Fibroblast of skin of left biceps (primary cell): ENCODE measurements at regions not wholly inside any gene's neighbourhood (a gene's known extent, or its start where the extent isn't known, plus 50 kb on each side); places are given as distances from the start of the nearest gene placed in this dataset.
"Not testable (repeated sequence)": the region's sequence is repeated elsewhere in the genome, so short reads cannot be mapped to it uniquely, and the experiment has no call there.

Source experiments
- DNase-seq, 2 experiments: peaks; one replicate each; pipeline ENCODE4 v3.0.0-alpha.2; 2013; ENCODE audit warnings: low read depth in 2 of 2

GRCh38 chr13:54706336-54706735, 1677.7 kb downstream of the OLFM4 start:
- DNase-seq, result no peak

GRCh38 chr13:54709546-54709945, 1680.9 kb downstream of the OLFM4 start:
- DNase-seq, result no peak

- DNase-seq, result no peak
These were observed 1705.0 kb downstream of the OLFM4 start for GRCh38 chr13:54733639-54734038.

- not testable (repeated sequence) for DNase-seq
These were observed 1708.6 kb downstream of the OLFM4 start for GRCh38 chr13:54737211-54737610.

GRCh38 chr13:54742984-54743383, 1714.4 kb downstream of the OLFM4 start:
- no peak for DNase-seq

- no peak for DNase-seq
These were observed 1716.1 kb downstream of the OLFM4 start for GRCh38 chr13:54744747-54745146.

GRCh38 chr13:54750521-54750920, 1721.9 kb downstream of the OLFM4 start:
- no peak for DNase-seq

- DNase-seq, result no peak
These were observed 1730.2 kb downstream of the OLFM4 start for GRCh38 chr13:54758795-54759194.

- no peak for DNase-seq
These were observed 1739.6 kb downstream of the OLFM4 start for GRCh38 chr13:54768214-54768613.

GRCh38 chr13:54775501-54776191, 1747.0 kb downstream of the OLFM4 start:
- no peak for DNase-seq

GRCh38 chr13:54787754-54788153, 1759.1 kb downstream of the OLFM4 start:
- DNase-seq, result no peak

GRCh38 chr13:54799621-54800226, 1771.1 kb downstream of the OLFM4 start:
- DNase-seq, result no peak

GRCh38 chr13:54802226-54802625, 1773.6 kb downstream of the OLFM4 start:
- DNase-seq, result no peak

- no peak for DNase-seq
These were observed 1777.1 kb downstream of the OLFM4 start for GRCh38 chr13:54805743-54806142.

- DNase-seq, result not testable (repeated sequence)
These were observed 1793.4 kb downstream of the OLFM4 start for GRCh38 chr13:54821938-54822470.

- not testable (repeated sequence) for DNase-seq
These were observed 1800.9 kb downstream of the OLFM4 start for GRCh38 chr13:54829391-54830068.

GRCh38 chr13:54836273-54836672, 1807.7 kb downstream of the OLFM4 start:
- no peak for DNase-seq

- no peak for DNase-seq
These were observed 1813.1 kb downstream of the OLFM4 start for GRCh38 chr13:54841682-54842081.

GRCh38 chr13:54845351-54845965, 1816.8 kb downstream of the OLFM4 start:
- no peak for DNase-seq

GRCh38 chr13:54852831-54853230, 1824.2 kb downstream of the OLFM4 start:
- no peak for DNase-seq

GRCh38 chr13:54859827-54860226, 1831.2 kb downstream of the OLFM4 start:
- no peak for DNase-seq

- no peak for DNase-seq
These were observed 1846.5 kb downstream of the OLFM4 start for GRCh38 chr13:54875111-54875510.
